Thoracic aorta (tissue), 2 donors: ENCODE measurements at regions not wholly inside any gene's neighbourhood (a gene's known extent, or its start where the extent isn't known, plus 50 kb on each side); places are given as distances from the start of the nearest gene placed in this dataset.

Source experiments
- ATAC-seq: fragments of 150-250 bp; one replicate; pipeline ENCODE4 v1.8.0; 2017; ENCODE audit warnings: low read depth; ENCODE audit not compliant: insufficient number of reproducible peaks, low FRiP score
- DNase-seq: peaks from one replicate; pipeline ENCODE4 v3.0.0-alpha.2; 2020; ENCODE audit warnings: low spot score
- H3K27ac ChIP-seq, 2 donors: fragments of 200-600 bp; sonication (generic); 1 replicate in 1 of 2; 2 replicates in 1 of 2; pipeline ENCODE4 v1.5.1; 2016; ENCODE audit warnings: mild to moderate bottlenecking in 2 of 2, moderate library complexity in 2 of 2
- H3K27me3 ChIP-seq: fragments of 200-600 bp; sonication (generic); replicated peaks from 2 replicates; pipeline ENCODE4 v1.6.0; 2016; ENCODE audit warnings: mild to moderate bottlenecking; ENCODE audit not compliant: insufficient read depth
- H3K36me3 ChIP-seq: fragments of 200-600 bp; sonication (generic); one replicate; pipeline ENCODE4 v1.5.1; 2016
- H3K4me1 ChIP-seq, 2 donors: fragments of 200-600 bp; sonication (generic); 1 replicate in 1 of 2; 2 replicates in 1 of 2; pipeline versions ENCODE4 v1.5.1 to v1.6.0; 2016; ENCODE audit warnings: low read depth in 2 of 2, mild to moderate bottlenecking in 1 of 2; ENCODE audit not compliant: control insufficient read depth in 1 of 2
- H3K4me3 ChIP-seq: fragments of 200-600 bp; sonication (generic); 2 replicates; pipeline ENCODE4 v1.5.1; 2016; ENCODE audit warnings: mild to moderate bottlenecking
- H3K9me3 ChIP-seq: fragments of 200-600 bp; sonication (generic); 2 replicates; pipeline ENCODE4 v1.5.1; 2016
- CTCF ChIP-seq: fragments of 200-600 bp; sonication (generic); IDR thresholded peaks from one replicate; pipeline ENCODE4 v1.5.1; 2019; ENCODE audit warnings: antibody characterized with exemption

GRCh38 chr14:66291756-66292155, 194.4 kb upstream of the CCDC196 start:
- Histone ChIP-seq H3K4me1 (no peaks in the 10 kb centered on the region), H3K4me3 (no peak overlapping the region), H3K36me3 (no peaks in the 10 kb centered on the region), H3K9me3 (no peaks in the 10 kb centered on the region), H3K27me3 (no peaks in the 10 kb centered on the region), H3K27ac (no peak overlapping the region)
- no peak for TF ChIP-seq CTCF
- no peak for DNase-seq
- ATAC-seq = no peak

GRCh38 chr14:66293533-66294105, 192.6 kb upstream of the CCDC196 start:
- H3K36me3 ChIP-seq = no peaks in the 10 kb centered on the region
- no peak for TF ChIP-seq CTCF
- H3K4me3 ChIP-seq = peak overlapping the region; percentile 29
- ATAC-seq (no peak), DNase-seq (no peak)
- H3K9me3 ChIP-seq = no peaks in the 10 kb centered on the region
- H3K27me3 ChIP-seq = no peaks in the 10 kb centered on the region
- no peak overlapping the region for H3K27ac ChIP-seq
- no peaks in the 10 kb centered on the region for H3K4me1 ChIP-seq

- H3K36me3 ChIP-seq = no peaks in the 10 kb centered on the region
- DNase-seq = no peak
- ATAC-seq = no peak
- no peaks in the 10 kb centered on the region for H3K9me3 ChIP-seq
- H3K27me3 ChIP-seq = no peaks in the 10 kb centered on the region
- no peak for TF ChIP-seq CTCF
- H3K4me1 ChIP-seq = no peaks in the 10 kb centered on the region
- H3K27ac ChIP-seq = no peak overlapping the region
- H3K4me3 ChIP-seq = no peak overlapping the region
These were observed 190.8 kb upstream of the CCDC196 start for GRCh38 chr14:66295386-66295785.

GRCh38 chr14:66300886-66301285, 185.3 kb upstream of the CCDC196 start:
- H3K27me3 ChIP-seq = no peaks in the 10 kb centered on the region
- H3K27ac ChIP-seq = no peak overlapping the region
- DNase-seq (no peak), ATAC-seq (no peak)
- TF ChIP-seq CTCF = no peak
- no peak overlapping the region for H3K4me3 ChIP-seq
- H3K4me1 ChIP-seq = no peaks in the 10 kb centered on the region
- H3K9me3 ChIP-seq = no peaks in the 10 kb centered on the region
- no peaks in the 10 kb centered on the region for H3K36me3 ChIP-seq

GRCh38 chr14:66306101-66306500, 180.1 kb upstream of the CCDC196 start:
- no peaks in the 10 kb centered on the region for H3K36me3 ChIP-seq
- DNase-seq = no peak
- ATAC-seq = no peak

More at GRCh38 chr14:66306101-66306500, 180.1 kb upstream of the CCDC196 start:
- Histone ChIP-seq H3K27ac (no peak overlapping the region), H3K9me3 (no peaks in the 10 kb centered on the region), H3K27me3 (no peaks in the 10 kb centered on the region), H3K4me1 (no peaks in the 10 kb centered on the region), H3K4me3 (no peak overlapping the region)
- TF ChIP-seq CTCF = no peak
